ENCODE measurements at regions not wholly inside any gene's neighbourhood (a gene's known extent, or its start where the extent isn't known, plus 50 kb on each side); places are given as distances from the start of the nearest gene placed in this dataset.
A peak's percentile ranks its signal among the peaks of the same experiment; 100 is the strongest.

DNA sequence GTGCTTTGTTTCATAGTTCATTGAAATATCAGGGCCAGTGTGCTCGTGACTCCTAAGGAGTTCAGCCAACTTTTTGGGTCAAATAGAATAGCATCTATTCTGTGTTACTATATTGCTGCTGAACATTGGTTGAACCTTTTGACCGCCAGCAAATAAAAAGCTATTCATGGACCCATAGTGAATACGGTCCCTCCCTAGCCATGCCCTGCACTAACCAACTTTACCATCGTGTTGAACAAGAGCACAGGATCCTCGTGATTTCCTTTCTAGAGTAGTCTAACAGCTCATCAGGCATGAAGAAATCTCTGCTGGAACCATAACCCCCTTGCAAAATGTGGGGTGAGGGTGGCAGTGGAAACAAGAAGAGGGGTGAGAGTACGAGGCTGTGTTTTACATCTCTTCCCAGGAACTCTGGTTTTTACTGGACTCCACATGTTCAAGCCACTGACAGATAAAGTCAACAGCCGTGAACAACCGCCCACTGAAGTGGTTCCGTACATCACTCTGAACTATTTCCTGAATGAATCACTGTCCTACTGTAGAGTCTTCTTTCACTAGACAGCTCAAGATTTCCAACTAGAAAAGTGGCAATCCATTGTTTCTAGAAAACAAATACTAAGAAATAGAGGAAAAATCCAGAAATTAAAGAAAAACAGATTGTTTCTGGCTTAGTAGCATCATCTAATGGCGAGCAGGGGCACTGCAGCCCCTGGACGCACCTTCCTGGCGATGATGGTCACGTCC, 70.1 kb upstream of the SPATA31E1 start (continued):
- TF ChIP-seq, protein P1, sequence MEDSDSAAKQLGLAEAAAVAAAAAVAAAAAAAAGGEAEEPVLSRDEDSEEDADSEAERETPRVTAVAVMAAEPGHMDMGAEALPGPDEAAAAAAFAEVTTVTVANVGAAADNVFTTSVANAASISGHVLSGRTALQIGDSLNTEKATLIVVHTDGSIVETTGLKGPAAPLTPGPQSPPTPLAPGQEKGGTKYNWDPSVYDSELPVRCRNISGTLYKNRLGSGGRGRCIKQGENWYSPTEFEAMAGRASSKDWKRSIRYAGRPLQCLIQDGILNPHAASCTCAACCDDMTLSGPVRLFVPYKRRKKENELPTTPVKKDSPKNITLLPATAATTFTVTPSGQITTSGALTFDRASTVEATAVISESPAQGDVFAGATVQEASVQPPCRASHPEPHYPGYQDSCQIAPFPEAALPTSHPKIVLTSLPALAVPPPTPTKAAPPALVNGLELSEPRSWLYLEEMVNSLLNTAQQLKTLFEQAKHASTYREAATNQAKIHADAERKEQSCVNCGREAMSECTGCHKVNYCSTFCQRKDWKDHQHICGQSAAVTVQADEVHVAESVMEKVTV (CRISPR knock-in tag; IDR thresholded peaks at IDR 0.05) = peak; percentile 82
- TF ChIP-seq ZNF561 (CRISPR knock-in tag; conservative IDR thresholded peaks at IDR 0.05) (no peak), POU5F1 (IDR thresholded peaks at IDR 0.05; ENCODE audit: borderline replicate concordance, low read depth, low read length, partially characterized antibody) (no peak), RNF2 (IDR thresholded peaks at IDR 0.05) (no peak)

DNA sequence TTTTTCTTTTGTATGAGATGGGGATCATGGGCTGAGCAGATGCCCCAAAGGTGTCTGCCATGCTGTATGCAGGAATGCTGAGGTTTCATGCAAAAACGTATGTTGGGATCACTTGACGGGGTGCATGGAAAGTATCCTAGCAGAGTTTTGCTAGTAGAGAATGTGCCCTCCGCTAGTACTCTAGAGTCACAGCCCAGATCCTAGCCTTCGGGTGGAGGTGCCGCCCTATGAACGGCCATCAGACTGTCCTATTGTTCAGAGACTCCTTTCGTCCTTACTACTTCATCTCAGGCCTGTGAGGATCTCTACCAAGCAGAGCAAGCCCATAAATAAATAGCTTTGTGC, 69.6 kb upstream of the SPATA31E1 start:
- TF ChIP-seq ZFX (CRISPR knock-in tag; IDR thresholded peaks at IDR 0.05) (no peak), TAF7 (tag; IDR thresholded peaks at IDR 0.05) (no peak)
- Histone ChIP-seq H3K36me3 (ENCODE audit: control insufficient read depth, insufficient read depth, low read length) (no peaks in the 10 kb centered on the region), H3K9ac (ENCODE audit: insufficient read depth in 1 of 2, low read depth in 2 of 2, low read length in 2 of 2) (no peak overlapping the region), H3K79me2 (ENCODE audit: control insufficient read depth, insufficient read depth, low read length) (no peaks in the 10 kb centered on the region), H3K9me1 (ENCODE audit: control insufficient read depth, insufficient read depth, low read length) (no peaks in the 10 kb centered on the region), H3K27me3 (ENCODE audit: control insufficient read depth in 2 of 2, insufficient read depth in 2 of 2, low read length in 2 of 2) (no peaks in the 10 kb centered on the region), H3K4me1 (replicated peaks in 1 of 2; ENCODE audit: control insufficient read depth in 2 of 2, insufficient read depth in 2 of 2, low read length in 2 of 2) (peaks cover 15 to 29% of the 10 kb centered on the region in 2 experiments; a peak in 3 of 5 replicates), H4K20me1 (replicated peaks; ENCODE audit: control insufficient read depth, insufficient read depth, low read length) (no peaks in the 10 kb centered on the region), H3K4me3 (no peak overlapping the region), H3K4me2 (ENCODE audit: insufficient read depth, low read length) (no peak overlapping the region), H2AFZ (ENCODE audit: low read depth, low read length) (no peak overlapping the region), H3K9me3 (replicated peaks; ENCODE audit: control insufficient read depth, insufficient read depth, low read depth, low read length) (no peaks in the 10 kb centered on the region), H3K27ac (ENCODE audit: extremely low read depth, low read depth, low read length) (no peak overlapping the region)
- BruUV-seq (replicated peaks) = no TSS peak
- intact Hi-C loops (cut with micrococcal nuclease) (loop anchor here (1.0 to 10.0 kb wide), 2 partner anchors 135 to 298 kb away; no protein-coding TSS in a partner anchor), in situ Hi-C loops (cut with MboI) (loop anchor here (5.0 to 25.0 kb wide), 2 partner anchors 136 to 476 kb away; no protein-coding TSS in a partner anchor)
- POLR2A ChIA-PET = no interaction called here
- no peak for FAIRE-seq
- DNase-seq (ENCODE audit: extremely low read depth in 1 of 4, low spot score in 3 of 4) = no peak
- no peak for ATAC-seq
- CTCF ChIA-PET (ENCODE audit: low intra/inter-chr PET ratio) = interaction anchor here (0.8 to 2.1 kb wide), 3 partner anchors 87 to 134 kb away, joined by 4 to 21 read pairs (median 7); partner anchors contain the start of gene CTSL
- WGBS (ENCODE audit: insufficient coverage, low coverage, missing lambda C conversion rate) = 20% methylated on average over 6 of the region's 7 CpGs
